Hepatocyte (in vitro differentiated cells): ENCODE measurements at regions not wholly inside any gene's neighbourhood (a gene's known extent, or its start where the extent isn't known, plus 50 kb on each side); places are given as distances from the start of the nearest gene placed in this dataset.

Experiments used
- EZH2 ChIP-seq: fragments of 200-600 bp; sonication (generic); IDR thresholded peaks from 2 replicates; pipeline ENCODE4 v1.6.1; 2016; ENCODE audit warnings: antibody characterized with exemption, mild to moderate bottlenecking, borderline replicate concordance
- EZH2phosphoT487 ChIP-seq: fragments of 200-600 bp; sonication (generic); IDR thresholded peaks from one replicate; pipeline ENCODE4 v1.6.1; 2018; ENCODE audit warnings: antibody characterized with exemption, mild to moderate bottlenecking, low read depth, moderate library complexity; ENCODE audit not compliant: unreplicated experiment, severe bottlenecking
- TF ChIP-seq, protein P1 (sequence below): fragments of 200-600 bp; sonication (generic); IDR thresholded peaks from 2 replicates; pipeline ENCODE4 v1.5.1; 2016; ENCODE audit warnings: antibody characterized with exemption, mild to moderate bottlenecking; ENCODE audit not compliant: poor library complexity

DNA sequence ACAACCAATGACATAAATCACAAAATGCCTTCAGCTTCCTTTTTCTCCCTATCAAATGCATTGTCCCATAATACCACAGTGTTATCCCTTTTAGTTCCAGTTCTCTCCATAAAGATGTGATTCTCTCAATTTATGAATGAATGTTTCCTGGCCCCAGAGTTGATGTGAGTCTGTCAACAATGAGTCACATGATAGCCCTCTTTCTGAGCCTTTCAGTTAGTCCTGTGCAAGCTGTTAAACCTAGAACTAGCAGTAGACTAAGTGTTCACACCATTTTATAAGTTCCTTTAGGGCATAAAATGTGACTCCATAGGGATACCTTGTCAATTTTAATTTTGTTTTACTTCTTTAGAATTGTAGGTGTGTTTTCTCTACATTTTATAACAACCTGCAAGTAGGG is 129.5 kb downstream of the PABPC4L start:
- TF ChIP-seq, protein P1, sequence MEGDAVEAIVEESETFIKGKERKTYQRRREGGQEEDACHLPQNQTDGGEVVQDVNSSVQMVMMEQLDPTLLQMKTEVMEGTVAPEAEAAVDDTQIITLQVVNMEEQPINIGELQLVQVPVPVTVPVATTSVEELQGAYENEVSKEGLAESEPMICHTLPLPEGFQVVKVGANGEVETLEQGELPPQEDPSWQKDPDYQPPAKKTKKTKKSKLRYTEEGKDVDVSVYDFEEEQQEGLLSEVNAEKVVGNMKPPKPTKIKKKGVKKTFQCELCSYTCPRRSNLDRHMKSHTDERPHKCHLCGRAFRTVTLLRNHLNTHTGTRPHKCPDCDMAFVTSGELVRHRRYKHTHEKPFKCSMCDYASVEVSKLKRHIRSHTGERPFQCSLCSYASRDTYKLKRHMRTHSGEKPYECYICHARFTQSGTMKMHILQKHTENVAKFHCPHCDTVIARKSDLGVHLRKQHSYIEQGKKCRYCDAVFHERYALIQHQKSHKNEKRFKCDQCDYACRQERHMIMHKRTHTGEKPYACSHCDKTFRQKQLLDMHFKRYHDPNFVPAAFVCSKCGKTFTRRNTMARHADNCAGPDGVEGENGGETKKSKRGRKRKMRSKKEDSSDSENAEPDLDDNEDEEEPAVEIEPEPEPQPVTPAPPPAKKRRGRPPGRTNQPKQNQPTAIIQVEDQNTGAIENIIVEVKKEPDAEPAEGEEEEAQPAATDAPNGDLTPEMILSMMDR, result no peak
- no peak for TF ChIP-seq EZH2
- no peak for TF ChIP-seq EZH2phosphoT487
